GM23248 (cell line): ENCODE measurements at regions not wholly inside any gene's neighbourhood (a gene's known extent, or its start where the extent isn't known, plus 50 kb on each side); places are given as distances from the start of the nearest gene placed in this dataset.

Source experiments
- DNase-seq: peaks from one replicate; pipeline ENCODE4 v3.0.0-alpha.2; 2015
- H2AFZ ChIP-seq: fragments of 200-600 bp; sonication (generic); 2 replicates; pipeline ENCODE4 v1.6.1; 2016; ENCODE audit warnings: antibody characterized with exemption
- H3F3A ChIP-seq: fragments of 200-600 bp; sonication (generic); 2 replicates; pipeline ENCODE4 v1.6.1; 2016; ENCODE audit warnings: mild to moderate bottlenecking, antibody characterized with exemption, mixed run types; ENCODE audit not compliant: insufficient read depth
- H3K27ac ChIP-seq: fragments of 200-600 bp; sonication (generic); 2 replicates; pipeline ENCODE4 v1.5.1; 2016; ENCODE audit warnings: mild to moderate bottlenecking
- H3K27me3 ChIP-seq: fragments of 200-600 bp; sonication (generic); replicated peaks from 2 replicates; pipeline ENCODE4 v1.6.1; 2016; ENCODE audit warnings: mild to moderate bottlenecking; ENCODE audit not compliant: insufficient read depth
- H3K36me3 ChIP-seq: fragments of 200-600 bp; sonication (generic); 2 replicates; pipeline ENCODE4 v1.6.1; 2016; ENCODE audit warnings: low read depth, mild to moderate bottlenecking
- H3K4me1 ChIP-seq: fragments of 200-600 bp; sonication (generic); 2 replicates; pipeline ENCODE4 v1.6.1; 2016; ENCODE audit warnings: mild to moderate bottlenecking; ENCODE audit not compliant: insufficient read depth
- H3K4me2 ChIP-seq: fragments of 200-600 bp; sonication (generic); one replicate; pipeline ENCODE4 v1.6.1; 2016; ENCODE audit warnings: mild to moderate bottlenecking; ENCODE audit not compliant: unreplicated experiment
- H3K4me3 ChIP-seq: fragments of 200-600 bp; sonication (generic); 2 replicates; pipeline ENCODE4 v1.5.1; 2016; ENCODE audit warnings: mild to moderate bottlenecking
- H3K79me2 ChIP-seq: fragments of 200-600 bp; sonication (generic); 2 replicates; pipeline ENCODE4 v1.6.1; 2016; ENCODE audit warnings: mild to moderate bottlenecking; ENCODE audit not compliant: insufficient read depth
- H3K9ac ChIP-seq: fragments of 200-600 bp; sonication (generic); 2 replicates; pipeline ENCODE4 v1.6.1; 2016; ENCODE audit warnings: mild to moderate bottlenecking
- H3K9me2 ChIP-seq: fragments of 200-600 bp; sonication (generic); 2 replicates; pipeline ENCODE4 v1.6.1; 2016; ENCODE audit warnings: mixed run types, mild to moderate bottlenecking, moderate library complexity; ENCODE audit not compliant: insufficient read depth
- H3K9me3 ChIP-seq: fragments of 200-600 bp; sonication (generic); one replicate; pipeline ENCODE4 v1.6.1; 2017; ENCODE audit warnings: low read depth
- H4K20me1 ChIP-seq: fragments of 200-600 bp; sonication (generic); 2 replicates; pipeline ENCODE4 v1.6.0; 2016; ENCODE audit not compliant: insufficient read depth
- EZH2 ChIP-seq: fragments of 200-600 bp; sonication (generic); IDR thresholded peaks from 2 replicates; pipeline ENCODE4 v1.6.1; 2018; ENCODE audit warnings: antibody characterized with exemption, mild to moderate bottlenecking; ENCODE audit not compliant: insufficient read depth, poor library complexity, severe bottlenecking
- EZH2phosphoT487 ChIP-seq: fragments of 200-600 bp; sonication (generic); IDR thresholded peaks from 2 replicates; pipeline ENCODE4 v1.6.1; 2018; ENCODE audit warnings: antibody characterized with exemption, moderate library complexity, mild to moderate bottlenecking, low read depth; ENCODE audit not compliant: insufficient read depth
- WGBS, 2 experiments: methylation state at CpG; one replicate each; pipeline ENCODE4 v1.1.6; 2015 to 2017; ENCODE audit warnings: low lambda C conversion rate in 2 of 2, low coverage in 1 of 2; ENCODE audit errors: missing lambda C conversion rate in 2 of 2; 5-methylcytosine and 5-hydroxymethylcytosine counted together
- in situ Hi-C: fragments of 300-500 bp; cut with MboI; formaldehyde crosslinking; loops from 2 replicates; pipeline ENCODE4 v1.15.0; 2020

GRCh38 chr2:239464166-239465016 lies 63.6 kb upstream of the HDAC4 start:
- H3K27ac ChIP-seq: no peak overlapping the region

GRCh38 chr2:239463541-239464165 lies 62.8 kb upstream of the HDAC4 start:
- no peak overlapping the region for H3K4me2 ChIP-seq
- peak; percentile 17 for DNase-seq
- H3K4me3 ChIP-seq: no peak overlapping the region
- H3K27ac ChIP-seq: no peak overlapping the region
- H2AFZ ChIP-seq: no peak overlapping the region
- H3K9ac ChIP-seq: no peak overlapping the region
- H3F3A ChIP-seq: no peaks in the 10 kb centered on the region
- WGBS, 2 experiments: 13 to 15% methylated on average over 16 of the region's 16 CpGs
- H3K79me2 ChIP-seq: no peaks in the 10 kb centered on the region
- TF ChIP-seq EZH2 (no peak), EZH2phosphoT487 (no peak)
- H3K9me2 ChIP-seq: no peaks in the 10 kb centered on the region
- H3K27me3 ChIP-seq: peaks cover 8% of the 10 kb centered on the region; the same call in 1 of the 2 replicates
- no peaks in the 10 kb centered on the region for H3K4me1 ChIP-seq
- in situ Hi-C loops: no loop called here
- no peaks in the 10 kb centered on the region for H3K36me3 ChIP-seq
- H4K20me1 ChIP-seq: no peaks in the 10 kb centered on the region
- H3K9me3 ChIP-seq: no peaks in the 10 kb centered on the region

More at GRCh38 chr2:239464166-239465016, 63.6 kb upstream of the HDAC4 start:
- TF ChIP-seq EZH2phosphoT487: no peak
- no peak for TF ChIP-seq EZH2
- DNase-seq: no peak
- in situ Hi-C loops: no loop called here
- H4K20me1 ChIP-seq: no peaks in the 10 kb centered on the region
- H3K4me3 ChIP-seq: no peak overlapping the region
- WGBS, 2 experiments: 76 to 77% methylated on average over 18 to 21 of the region's 21 CpGs
- H3K36me3 ChIP-seq: no peaks in the 10 kb centered on the region
- H3K4me2 ChIP-seq: no peak overlapping the region
- no peaks in the 10 kb centered on the region for H3K9me3 ChIP-seq
- no peaks in the 10 kb centered on the region for H3K4me1 ChIP-seq
- peaks cover 8% of the 10 kb centered on the region; the same call in 1 of the 2 replicates for H3K27me3 ChIP-seq
- H3K79me2 ChIP-seq: no peaks in the 10 kb centered on the region
- H3K9me2 ChIP-seq: no peaks in the 10 kb centered on the region
- H2AFZ ChIP-seq: no peak overlapping the region
- no peak overlapping the region for H3K9ac ChIP-seq
- H3F3A ChIP-seq: no peaks in the 10 kb centered on the region

GRCh38 chr2:239462671-239463506 lies 62.1 kb upstream of the HDAC4 start:
- Histone ChIP-seq H3K4me1 (no peaks in the 10 kb centered on the region), H3K4me2 (no peak overlapping the region), H3K9me3 (no peaks in the 10 kb centered on the region), H3K27me3 (peaks cover 8% of the 10 kb centered on the region; the same call in 1 of the 2 replicates), H3K36me3 (no peaks in the 10 kb centered on the region), H3K9ac (no peak overlapping the region), H3K4me3 (no peak overlapping the region), H3K27ac (no peak overlapping the region), H4K20me1 (no peaks in the 10 kb centered on the region), H3F3A (no peaks in the 10 kb centered on the region), H2AFZ (no peak overlapping the region), H3K79me2 (no peaks in the 10 kb centered on the region), H3K9me2 (no peaks in the 10 kb centered on the region)
- WGBS, 2 experiments: 61 to 65% methylated on average over 18 to 19 of the region's 19 CpGs
- in situ Hi-C loops: no loop called here
- TF ChIP-seq EZH2 (no peak), EZH2phosphoT487 (no peak)
- no peak for DNase-seq

GRCh38 chr2:239462191-239462515 lies 61.3 kb upstream of the HDAC4 start:
- no peaks in the 10 kb centered on the region for H3K79me2 ChIP-seq
- no peak overlapping the region for H3K9ac ChIP-seq
- H3K4me1 ChIP-seq: no peaks in the 10 kb centered on the region
- DNase-seq: no peak
- no peak for TF ChIP-seq EZH2
- no peak for TF ChIP-seq EZH2phosphoT487
- no peaks in the 10 kb centered on the region for H3K36me3 ChIP-seq
- H3F3A ChIP-seq: no peaks in the 10 kb centered on the region
- no peak overlapping the region for H3K27ac ChIP-seq
- no peak overlapping the region for H3K4me2 ChIP-seq
- 58 to 62% methylated on average over 7 of the region's 7 CpGs for WGBS, 2 experiments
- in situ Hi-C loops: no loop called here
- H4K20me1 ChIP-seq: no peaks in the 10 kb centered on the region
- no peak overlapping the region for H3K4me3 ChIP-seq
- no peaks in the 10 kb centered on the region for H3K9me3 ChIP-seq
- no peaks in the 10 kb centered on the region for H3K9me2 ChIP-seq
- H2AFZ ChIP-seq: no peak overlapping the region
- peaks cover 8% of the 10 kb centered on the region; the same call in 1 of the 2 replicates for H3K27me3 ChIP-seq
